H54 (cell line): ENCODE measurements at regions not wholly inside any gene's neighbourhood (a gene's known extent, or its start where the extent isn't known, plus 50 kb on each side); places are given as distances from the start of the nearest gene placed in this dataset.

ENCODE experiments used
- DNase-seq: peaks from one replicate; pipeline ENCODE4 v3.0.0; 2011; ENCODE audit warnings: low spot score, mixed read lengths; ENCODE audit not compliant: insufficient read length
- FAIRE-seq: peaks from 3 replicates; lab custom pipeline; 2011; peaks lifted over from hg19 to GRCh38; lab: Jason Lieb, UNC
- POLR2A ChIP-seq: IDR thresholded peaks from 2 replicates; pipeline ENCODE4 v1.6.1; 2011; ENCODE audit warnings: low read depth, mild to moderate bottlenecking, low read length

DNA sequence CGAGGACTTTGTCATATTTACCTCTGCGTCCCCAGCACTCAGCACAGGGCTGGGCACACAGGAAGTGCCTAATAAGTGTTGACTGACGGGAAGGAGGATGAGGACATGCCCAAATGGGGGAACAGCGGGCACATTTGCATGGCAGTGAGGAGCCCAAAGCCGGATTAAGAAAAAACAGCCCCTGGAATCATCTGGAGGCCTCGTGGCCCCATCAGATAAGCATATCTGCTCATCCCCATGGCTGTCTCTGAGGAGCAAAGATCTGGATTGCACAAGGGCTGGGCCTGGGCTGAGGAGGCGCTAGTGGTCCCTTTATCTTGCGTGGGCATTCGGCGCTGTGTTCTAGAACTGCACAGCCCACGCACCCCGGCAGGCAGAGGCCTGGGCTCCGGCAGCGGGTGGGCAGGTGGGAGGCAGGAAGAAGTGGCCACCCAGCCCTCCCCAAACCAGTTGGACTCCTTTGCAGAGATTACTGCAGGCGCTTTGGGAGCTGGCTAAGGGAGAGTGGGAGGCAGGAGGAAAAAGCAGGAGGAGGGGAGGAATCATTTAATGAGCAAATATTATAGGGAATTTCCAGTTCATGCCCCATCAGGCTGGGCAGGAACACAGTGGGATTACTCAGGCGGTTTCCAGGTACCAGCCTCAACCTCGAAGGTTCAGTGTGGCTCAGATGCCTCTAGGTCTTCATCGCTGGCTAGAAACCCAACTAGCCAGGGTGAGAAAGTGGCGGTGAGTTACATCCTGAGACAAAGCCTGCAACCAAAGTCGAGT, 108.1 kb downstream of the CEBPB start:
- TF ChIP-seq POLR2A = no peak
- DNase-seq = no peak
- no peak for FAIRE-seq

DNA sequence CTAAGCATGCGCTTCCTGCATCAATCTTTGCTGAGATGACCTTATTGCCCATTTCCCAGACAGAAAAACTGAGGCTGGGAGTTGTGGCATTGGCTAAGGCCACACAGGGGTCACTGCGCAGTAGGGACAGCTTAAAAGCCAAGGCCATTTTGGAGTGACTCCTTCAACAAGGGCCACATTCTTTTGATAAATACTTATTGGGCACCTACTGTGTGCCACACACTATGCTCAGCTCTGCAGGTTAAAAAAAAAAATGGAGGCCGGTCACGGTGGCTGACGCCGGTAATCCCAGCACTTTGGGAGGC, 108.6 kb downstream of the CEBPB start:
- no peak for DNase-seq
- TF ChIP-seq POLR2A = no peak
- FAIRE-seq = no peak

DNA sequence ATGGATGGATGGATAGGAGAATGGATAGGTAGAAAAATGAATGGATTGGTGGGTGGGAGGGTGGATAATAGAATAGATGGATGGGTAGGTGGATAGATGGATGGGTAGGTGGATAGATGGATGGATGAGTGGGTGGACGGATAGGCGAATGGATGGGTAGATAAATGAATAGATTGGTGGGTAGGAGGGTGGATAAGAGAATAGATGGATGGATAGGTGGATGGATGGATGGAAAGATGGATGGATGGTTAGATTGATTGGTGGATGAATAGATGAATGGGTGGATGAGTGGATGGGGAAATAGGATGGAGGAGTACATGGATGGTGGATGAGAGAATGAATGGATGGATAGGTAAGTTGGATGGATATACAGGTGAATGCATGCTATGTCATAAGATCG, 110.5 kb downstream of the CEBPB start:
- no peak for TF ChIP-seq POLR2A
- FAIRE-seq = no peak

GRCh38 chr20:50301712-50302111, 111.1 kb downstream of the CEBPB start:
- DNase-seq = no peak
- no peak for FAIRE-seq
- no peak for TF ChIP-seq POLR2A

More for the DNA sequence above, 110.5 kb downstream of the CEBPB start:
- no peak for DNase-seq

DNA sequence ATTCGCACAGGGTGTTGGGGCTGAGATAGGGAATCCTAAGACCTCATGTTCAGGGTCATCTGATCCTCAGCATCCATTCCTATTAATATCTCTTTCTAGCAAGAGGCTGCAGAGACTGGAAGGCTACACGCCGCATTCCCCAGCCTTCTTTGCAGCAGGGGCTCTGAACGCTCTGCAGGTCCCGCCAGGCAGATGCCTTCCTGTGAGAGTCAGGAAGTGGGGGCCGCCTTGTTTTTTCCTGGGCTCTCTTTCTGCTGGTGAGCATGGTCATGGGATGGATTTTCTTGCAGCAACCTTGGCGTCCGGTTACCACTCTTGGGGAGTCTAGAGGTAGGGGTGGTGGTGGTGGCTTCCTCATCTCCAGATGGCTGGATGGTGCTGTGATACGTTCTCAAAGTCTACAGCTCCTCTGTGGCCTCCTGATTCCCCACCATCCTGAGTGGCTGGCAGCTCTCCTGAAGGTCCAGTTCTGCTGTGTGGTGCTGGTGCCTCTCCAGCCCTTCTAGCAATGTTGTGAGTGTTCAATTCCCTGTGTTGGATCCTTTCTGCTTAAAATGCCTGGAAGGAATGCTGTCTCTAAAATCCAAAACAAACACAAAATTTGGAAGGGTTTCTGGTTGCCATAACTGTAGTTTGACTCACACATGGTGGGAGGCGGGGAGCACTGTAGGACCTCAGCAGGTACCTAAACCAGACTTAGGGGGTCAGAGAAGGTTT, 111.9 kb downstream of the CEBPB start:
- no peak for TF ChIP-seq POLR2A
- no peak for FAIRE-seq
- DNase-seq = no peak

DNA sequence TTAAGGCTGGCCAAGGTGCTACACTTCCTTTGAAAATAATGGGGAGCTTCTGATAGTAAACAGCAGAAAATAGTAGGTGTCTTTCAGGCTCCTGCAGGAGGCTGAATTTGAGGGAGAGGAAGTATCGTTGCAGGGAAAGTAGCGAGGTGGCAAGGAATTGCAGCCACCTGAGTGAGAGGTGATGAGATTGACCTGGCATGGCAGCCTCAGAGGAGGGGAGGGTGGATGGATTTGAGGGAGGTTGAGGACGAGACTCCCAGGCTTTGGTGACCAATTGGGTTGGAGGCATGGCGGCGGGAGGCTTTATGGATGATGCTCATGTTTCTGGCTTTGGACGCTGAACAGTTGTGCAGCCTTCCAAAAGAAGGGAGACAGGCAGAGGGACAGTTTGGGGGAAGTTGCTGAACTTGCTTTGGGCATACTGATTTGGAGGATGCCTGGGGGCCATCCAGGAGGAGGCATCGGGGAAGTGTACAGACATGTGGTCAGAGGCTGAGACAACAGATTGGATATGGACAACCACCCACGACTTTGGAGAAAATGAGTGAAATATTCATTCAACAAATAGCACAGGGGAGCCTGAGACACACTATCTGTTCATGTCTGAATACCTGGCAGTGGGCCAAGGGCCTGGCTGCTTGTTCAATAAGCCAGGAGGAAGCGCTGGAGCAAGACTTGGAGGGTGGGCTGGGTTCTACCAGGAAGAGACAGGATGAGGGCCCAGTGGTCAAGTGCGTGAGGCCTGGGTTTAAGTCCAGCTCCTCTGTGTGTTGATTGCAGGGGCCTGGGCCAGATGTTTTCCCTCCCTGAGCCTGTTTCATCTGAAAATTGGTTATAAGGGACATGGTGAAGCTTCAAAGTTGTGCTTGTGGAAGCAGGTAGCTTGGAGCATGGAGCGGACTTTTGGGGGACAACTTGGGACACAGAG, 113.2 kb downstream of the CEBPB start:
- no peak for TF ChIP-seq POLR2A
- no peak for FAIRE-seq
- no peak for DNase-seq

DNA sequence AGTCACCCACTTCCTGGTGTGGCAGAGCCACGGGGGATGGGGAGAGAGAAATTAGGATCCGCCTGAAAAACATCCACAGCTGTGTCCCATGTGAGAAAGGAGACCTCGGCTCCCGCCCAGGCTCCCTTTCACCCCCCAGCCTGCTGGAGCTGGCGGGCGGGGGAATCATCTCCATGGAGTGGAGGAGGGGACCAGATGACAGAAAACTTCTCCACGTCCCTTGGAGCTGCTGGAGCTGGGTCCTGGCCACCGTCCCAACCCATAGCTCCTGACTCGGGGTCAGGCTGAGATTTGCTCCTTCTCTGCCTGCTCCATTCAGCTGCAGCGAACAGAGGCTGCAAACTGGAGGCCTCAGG, 113.8 kb downstream of the CEBPB start:
- no peak for TF ChIP-seq POLR2A
- no peak for DNase-seq
- no peak for FAIRE-seq

DNA sequence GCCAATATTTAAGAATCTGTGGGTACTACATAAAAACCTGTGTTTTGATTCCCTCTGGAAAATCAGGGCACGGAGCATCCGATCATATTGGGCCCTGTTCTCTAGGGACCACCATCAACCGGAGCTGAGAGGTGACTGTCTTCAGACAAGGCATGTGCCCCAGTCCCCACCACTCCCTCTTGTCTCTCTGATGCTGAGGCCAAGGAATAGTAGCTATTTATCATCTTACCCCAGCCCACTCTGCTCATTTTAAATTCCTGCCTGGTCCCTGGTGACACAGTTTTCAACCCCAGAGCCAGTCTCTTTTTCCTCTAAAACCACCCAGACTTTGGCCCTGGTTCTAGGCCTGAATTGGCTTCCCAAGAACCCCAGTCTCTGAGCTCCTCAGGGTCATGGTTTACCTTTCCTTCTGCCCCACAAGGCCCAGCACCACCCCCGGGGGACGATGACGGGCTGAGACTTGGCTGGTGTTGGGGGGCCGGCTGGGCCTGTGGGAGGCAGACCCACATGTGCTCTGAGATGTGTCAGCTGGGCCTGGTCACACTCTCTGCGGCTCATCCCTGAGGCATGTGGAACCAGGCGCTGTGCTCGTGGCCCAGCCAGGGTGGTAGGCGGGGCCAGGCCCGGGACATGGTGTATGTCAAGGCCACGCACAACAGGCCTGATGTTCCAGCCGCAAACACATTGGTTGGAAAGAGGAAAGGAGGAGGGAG, 114.4 kb downstream of the CEBPB start:
- DNase-seq (no peak), FAIRE-seq (no peak)
- no peak for TF ChIP-seq POLR2A

- no peak for TF ChIP-seq POLR2A
- DNase-seq (no peak), FAIRE-seq (no peak)
Observed at GRCh38 chr20:50305636-50306477, 115.2 kb downstream of the CEBPB start.

GRCh38 chr20:50306478-50307423, 116.1 kb downstream of the CEBPB start:
- TF ChIP-seq POLR2A = no peak
- no peak for FAIRE-seq
- no peak for DNase-seq

- FAIRE-seq (no peak), DNase-seq (no peak)
- no peak for TF ChIP-seq POLR2A
Observed at GRCh38 chr20:50308166-50308512, 117.5 kb downstream of the CEBPB start.
